ENCODE measurements at regions not wholly inside any gene's neighbourhood (a gene's known extent, or its start where the extent isn't known, plus 50 kb on each side); places are given as distances from the start of the nearest gene placed in this dataset.
"Not testable (repeated sequence)": the region's sequence is repeated elsewhere in the genome, so short reads cannot be mapped to it uniquely, and the experiment has no call there.

DNA sequence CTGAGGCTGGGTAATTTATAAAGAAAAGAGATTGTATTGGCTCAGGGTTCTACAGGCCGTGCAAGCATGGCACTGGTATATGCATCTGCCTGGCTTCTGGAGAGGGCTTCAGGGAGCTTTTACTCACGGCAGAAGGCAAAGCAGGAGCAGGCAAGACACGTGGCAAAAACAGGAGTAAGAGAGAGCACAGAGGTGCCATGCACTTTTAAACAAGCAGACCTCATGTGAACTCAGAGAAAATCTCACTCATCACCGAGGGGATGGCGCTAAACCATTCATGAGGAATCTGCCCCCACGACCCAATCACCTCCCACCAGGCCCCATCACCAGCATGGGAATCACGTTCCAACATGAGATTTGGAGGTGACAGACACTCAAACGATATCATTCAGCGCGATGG, 400.7 kb upstream of the RUNX1 start:
- FAIRE-seq = no peak

DNA sequence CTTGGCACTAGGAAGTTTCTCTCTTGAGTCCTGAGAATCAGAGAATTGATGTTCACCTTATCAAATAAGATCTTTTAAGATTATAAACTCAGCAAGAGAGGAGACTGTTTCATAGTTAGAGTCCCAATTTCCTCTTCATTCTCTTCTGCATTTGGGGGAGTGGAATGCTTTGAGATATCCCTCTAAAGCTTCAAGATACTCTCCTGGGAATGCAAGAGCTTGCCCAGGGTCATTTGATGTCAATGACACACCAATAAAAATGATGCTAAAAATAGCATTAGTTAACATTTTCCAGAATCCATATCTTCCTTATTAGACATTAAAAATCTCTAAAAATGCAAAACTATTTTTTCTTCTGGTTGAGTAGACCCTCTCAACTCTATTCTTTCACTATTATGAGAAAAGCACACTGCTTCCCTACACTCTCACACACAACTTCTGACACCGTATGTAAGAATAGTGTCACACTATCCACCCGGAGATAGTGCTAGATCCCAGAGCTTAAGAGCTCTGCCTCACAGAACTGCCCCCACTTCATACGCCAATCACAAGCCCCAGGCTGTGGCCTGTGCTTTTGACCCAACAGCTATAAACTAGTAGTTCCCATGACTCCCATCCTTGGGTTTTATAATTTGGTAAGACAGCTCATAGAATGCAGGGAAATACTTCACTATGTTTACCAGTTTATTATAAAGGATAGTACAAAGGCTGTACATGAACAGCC, 399.9 kb upstream of the RUNX1 start:
- no peak for FAIRE-seq

GRCh38 chr21:35444391-35444790, 395.3 kb upstream of the RUNX1 start:
- FAIRE-seq = no peak

DNA sequence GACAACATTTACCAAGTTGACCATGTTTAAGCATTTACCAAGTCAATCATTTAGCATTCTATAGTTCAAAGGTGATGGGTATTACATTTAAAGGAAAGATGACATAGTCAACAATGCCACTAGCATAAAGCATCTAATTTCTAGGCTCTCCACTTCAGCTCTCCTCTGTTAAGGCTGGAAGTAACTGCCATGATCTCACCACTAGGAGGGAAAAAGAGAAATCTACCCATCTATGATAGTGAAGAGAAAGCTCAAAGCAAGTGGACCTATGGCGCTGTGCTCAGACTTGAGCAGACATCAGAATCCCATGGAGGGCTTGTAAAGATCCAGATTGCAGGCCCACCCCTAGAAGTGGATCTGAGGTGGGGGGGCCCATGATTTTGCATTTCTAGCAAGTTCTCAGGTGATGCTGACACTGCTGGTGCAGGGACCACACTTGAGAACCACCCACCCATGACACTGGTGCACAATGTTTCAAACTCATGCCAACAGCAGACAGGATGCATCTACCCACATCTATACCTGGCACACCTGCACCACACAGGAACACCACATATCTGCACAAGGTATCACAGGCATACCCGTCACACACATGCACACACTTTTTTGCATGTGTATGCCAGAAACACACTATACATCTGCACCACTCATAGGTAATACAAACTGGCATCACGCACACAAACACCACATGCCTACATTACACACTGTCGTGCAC, 392.9 kb upstream of the RUNX1 start:
- FAIRE-seq = no peak

- no peak for FAIRE-seq
Measured at GRCh38 chr21:35438643-35439404, 389.7 kb upstream of the RUNX1 start.

- FAIRE-seq = no peak
Measured at GRCh38 chr21:35437941-35438340, 388.8 kb upstream of the RUNX1 start.

GRCh38 chr21:35436899-35437298, 387.8 kb upstream of the RUNX1 start:
- FAIRE-seq = no peak

DNA sequence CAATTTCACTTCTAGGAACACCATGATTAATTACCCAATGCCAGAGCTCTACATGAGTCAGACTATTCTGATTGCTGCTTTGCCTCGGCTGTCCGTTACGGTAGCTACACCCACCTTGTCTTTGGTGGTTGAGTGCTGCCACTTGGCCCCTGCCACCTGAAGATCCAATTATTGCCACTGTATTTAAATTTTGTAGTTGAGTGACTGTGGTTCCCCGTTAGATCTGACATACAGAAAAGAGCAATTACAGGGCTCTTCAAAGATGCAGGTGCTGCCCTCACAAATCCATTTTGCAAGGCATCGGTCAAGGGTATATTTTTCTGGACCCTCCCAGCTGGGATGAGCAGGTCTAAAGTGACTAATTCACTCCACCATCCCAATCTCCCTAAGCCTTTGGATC, 383.5 kb upstream of the RUNX1 start:
- FAIRE-seq = not testable (repeated sequence)

DNA sequence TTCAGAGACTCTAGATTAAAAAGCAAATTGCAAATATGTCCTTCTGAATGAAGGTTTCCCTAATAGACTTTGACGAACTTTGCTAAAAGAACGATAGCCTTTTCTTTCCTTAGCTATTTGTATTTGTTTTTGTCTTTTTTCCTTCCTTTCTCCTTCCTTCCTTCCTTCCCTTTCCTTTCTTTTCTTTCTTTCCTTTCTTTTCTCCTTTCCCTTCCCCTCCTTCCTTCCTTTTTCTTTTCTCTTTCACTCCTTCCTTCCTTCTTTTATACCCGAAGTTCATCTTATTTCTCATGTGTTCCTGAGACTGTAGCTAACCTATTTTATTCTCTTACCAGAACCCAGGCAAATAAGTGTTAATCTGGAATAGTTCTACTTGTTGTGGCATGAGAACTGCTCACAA, 381.2 kb upstream of the RUNX1 start:
- no peak for FAIRE-seq

DNA sequence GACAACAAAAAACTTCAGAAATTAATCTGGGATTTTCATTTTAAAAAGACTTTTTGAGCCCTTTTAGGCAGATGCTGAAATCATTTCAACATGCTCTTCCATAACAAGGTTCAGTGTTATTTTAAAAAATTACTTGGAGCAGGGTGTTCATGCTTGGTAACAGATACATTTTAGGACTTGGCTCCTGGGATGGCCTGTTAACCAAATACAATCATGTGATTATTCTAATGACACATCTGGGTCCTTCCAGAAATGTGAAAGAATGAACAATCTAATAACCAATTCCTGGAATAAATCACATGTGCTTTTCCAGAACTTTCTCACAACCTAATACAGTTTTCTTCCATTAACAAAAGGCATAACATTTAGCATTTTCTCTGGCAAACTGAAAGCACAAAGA, 379.8 kb upstream of the RUNX1 start:
- FAIRE-seq = no peak

GRCh38 chr21:35428489-35428888, 379.4 kb upstream of the RUNX1 start:
- no peak for FAIRE-seq

DNA sequence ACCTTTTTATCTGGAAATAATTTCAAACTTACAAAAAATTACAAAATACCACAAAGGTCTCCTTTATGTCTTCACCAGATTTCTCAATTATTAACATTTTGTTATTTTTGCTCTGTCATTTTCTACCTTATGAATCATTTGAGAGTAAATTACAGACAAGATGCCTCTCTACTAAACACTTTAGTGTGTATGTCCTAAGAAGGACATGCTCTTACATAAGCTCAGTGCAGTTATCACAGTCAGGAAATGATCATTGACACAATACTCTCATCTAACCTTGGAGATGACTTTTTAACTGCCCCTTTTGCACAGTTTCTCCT, 378.9 kb upstream of the RUNX1 start:
- FAIRE-seq = no peak

- no peak for FAIRE-seq
Measured at GRCh38 chr21:35427320-35428000, 378.4 kb upstream of the RUNX1 start.

DNA sequence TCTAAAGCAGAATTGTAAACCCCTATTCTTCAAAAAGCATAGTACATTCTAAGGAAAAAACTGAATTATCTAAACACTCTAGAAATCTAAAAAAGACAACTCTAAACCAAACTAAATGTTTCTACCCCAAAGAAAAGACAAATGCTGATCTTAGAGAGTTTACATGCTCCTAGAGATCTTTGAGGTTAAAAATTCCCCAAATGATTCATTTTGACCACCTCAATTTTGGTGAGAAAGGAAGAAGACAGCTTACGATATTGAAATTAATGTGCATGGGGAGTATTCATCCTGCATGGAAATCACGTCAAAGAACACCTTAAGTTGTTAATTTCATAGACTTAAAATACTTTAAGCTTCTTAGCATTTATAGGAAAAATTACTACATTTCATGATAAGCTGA, 377.8 kb upstream of the RUNX1 start:
- FAIRE-seq = no peak

DNA sequence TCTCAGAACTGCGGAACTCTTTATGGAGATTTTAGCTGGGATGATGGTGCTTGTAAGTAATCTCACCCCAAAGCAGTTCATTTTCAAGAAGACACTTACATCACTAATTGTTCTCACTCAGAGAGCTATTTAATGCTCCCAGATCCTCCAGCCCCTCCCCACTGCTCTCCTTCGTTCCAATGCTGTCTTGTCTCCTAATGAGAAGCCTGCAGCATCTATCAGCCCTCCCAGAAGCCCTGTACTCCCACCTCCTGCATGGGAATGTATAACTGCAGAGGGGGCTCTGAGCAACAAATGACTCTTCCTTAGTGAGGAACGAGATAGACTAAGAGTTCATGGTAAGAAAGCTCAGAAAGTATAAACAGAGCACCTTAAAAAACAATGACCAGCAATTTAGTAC, 377.4 kb upstream of the RUNX1 start:
- no peak for FAIRE-seq

DNA sequence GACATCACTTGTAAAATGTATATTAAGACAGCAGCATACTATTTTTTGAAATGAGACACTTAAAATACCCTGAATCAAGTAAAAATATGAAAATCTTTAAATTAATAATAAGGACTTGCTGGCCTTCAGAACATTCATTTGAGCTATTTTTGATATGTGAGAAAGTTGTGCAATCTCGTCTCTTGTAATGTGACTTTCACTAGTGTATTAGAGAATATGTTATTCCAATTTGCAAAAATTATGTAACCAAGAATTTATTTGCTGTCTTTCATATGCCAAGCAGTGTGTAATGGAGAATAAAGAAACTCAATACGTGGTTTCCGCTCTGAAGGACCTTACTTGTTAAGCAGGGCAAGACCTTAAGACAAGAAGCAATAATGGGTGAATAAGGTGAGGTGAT, 375.0 kb upstream of the RUNX1 start:
- FAIRE-seq = no peak

DNA sequence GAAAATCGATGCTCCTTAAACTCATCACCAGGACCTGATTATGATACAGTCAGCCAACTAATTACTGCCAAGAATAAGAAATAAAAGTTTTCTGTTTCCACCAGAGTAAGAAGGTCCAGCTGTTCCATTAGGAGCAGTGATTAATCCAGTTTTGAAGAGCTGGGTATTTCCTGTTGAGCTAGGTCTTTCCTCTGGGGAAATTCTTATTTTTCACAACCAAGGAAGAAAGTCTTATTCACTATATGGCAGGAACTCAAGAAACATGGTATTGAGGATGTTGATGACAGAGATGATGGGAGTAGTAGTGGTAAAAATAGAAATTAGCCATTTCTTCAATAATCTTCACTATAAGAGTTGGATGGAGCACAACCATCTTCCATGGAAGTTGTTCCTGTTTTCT, 374.6 kb upstream of the RUNX1 start:
- FAIRE-seq = no peak

DNA sequence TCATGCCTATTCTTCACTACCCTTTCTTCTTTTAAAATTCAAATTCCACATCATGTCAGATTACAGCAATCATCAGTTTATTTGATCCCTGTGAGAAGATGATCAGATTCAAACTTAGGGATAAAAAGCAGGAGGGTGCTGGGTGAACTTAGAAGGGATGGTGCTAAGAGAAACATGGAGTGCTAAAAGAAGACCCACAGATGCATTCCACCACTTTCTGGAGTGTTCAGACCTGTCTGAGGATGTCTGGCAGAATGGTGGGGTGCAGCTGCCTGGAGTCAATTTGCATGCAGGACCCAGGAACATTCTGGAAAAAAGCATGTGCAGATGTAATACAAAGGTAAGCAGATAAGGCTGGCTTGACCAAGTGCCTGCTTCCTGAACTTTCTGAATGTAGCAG, 372.9 kb upstream of the RUNX1 start:
- FAIRE-seq = no peak

GRCh38 chr21:35421221-35421620, 372.1 kb upstream of the RUNX1 start:
- FAIRE-seq = no peak

DNA sequence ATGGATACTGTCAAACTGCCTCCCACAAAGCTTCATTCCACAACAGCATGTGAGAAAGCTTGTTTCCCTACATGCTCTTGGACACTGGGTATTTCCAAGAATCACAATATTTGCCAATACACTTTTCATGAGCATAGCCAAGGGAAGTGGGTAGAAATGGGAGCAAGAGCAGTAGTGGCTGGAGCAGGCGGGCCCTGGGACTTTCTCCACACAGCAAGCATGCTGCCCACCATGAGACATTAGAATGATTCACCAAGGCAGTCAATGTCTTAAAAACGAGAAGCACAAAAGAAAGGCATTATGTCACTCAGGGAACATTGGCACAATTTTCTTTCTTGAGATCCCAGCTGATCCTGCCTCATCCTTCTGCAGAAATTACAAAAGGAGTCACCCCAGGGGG, 371.6 kb upstream of the RUNX1 start:
- FAIRE-seq = no peak

DNA sequence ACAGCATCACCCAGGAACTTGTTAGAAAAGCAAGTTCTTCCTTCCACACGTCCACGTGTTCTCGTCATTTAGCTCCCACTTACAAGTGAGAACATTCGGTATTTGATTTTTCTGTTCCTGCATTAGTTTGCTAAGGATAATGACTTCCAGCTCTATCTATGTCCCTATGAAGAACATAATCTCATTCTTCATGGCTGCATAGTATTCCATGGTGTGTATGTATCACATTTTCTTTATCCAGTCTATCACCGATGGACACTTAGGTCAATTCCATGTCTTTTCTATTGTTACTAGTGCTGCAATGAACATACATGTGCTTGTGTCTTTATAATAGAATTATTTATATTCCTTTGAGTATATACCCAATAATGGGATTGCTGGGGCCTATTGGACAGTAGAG, 368.7 kb upstream of the RUNX1 start:
- no peak for FAIRE-seq

- FAIRE-seq = no peak
Measured at GRCh38 chr21:35416866-35417489, 367.9 kb upstream of the RUNX1 start.
